Neutrophil (primary cell): ENCODE measurements at regions not wholly inside any gene's neighbourhood (a gene's known extent, or its start where the extent isn't known, plus 50 kb on each side); places are given as distances from the start of the nearest gene placed in this dataset.

Experiments
- H3K27ac ChIP-seq: fragments of 200-600 bp; sonication (generic); 2 replicates; pipeline ENCODE4 v1.5.1; 2016; ENCODE audit warnings: mild to moderate bottlenecking, moderate library complexity
- H3K27me3 ChIP-seq: fragments of 200-600 bp; sonication (generic); 2 replicates; pipeline ENCODE4 v1.6.0; 2016; ENCODE audit warnings: mild to moderate bottlenecking
- H3K36me3 ChIP-seq: fragments of 200-600 bp; sonication (generic); 2 replicates; pipeline ENCODE4 v1.5.1; 2017
- H3K4me1 ChIP-seq, 2 experiments: fragments of 200-600 bp in 1 of 2; sonication (generic) in 1 of 2; 1 replicate in 1 of 2; 2 replicates in 1 of 2; pipeline versions ENCODE4 v1.5.1 to v1.6.1; 2013 to 2016; ENCODE audit warnings: low read depth in 1 of 2, low read length in 1 of 2, mild to moderate bottlenecking in 1 of 2, moderate library complexity in 1 of 2; ENCODE audit not compliant: control insufficient read depth in 1 of 2, insufficient read depth in 1 of 2
- H3K4me3 ChIP-seq, 2 experiments: fragments of 200-600 bp in 1 of 2; sonication (generic) in 1 of 2; 1 replicate in 1 of 2; 2 replicates in 1 of 2; pipeline ENCODE4 v1.5.1; 2013 to 2016; ENCODE audit warnings: low read depth in 1 of 2, low read length in 1 of 2, mild to moderate bottlenecking in 1 of 2, moderate library complexity in 1 of 2
- H3K9me3 ChIP-seq: fragments of 200-600 bp; sonication (generic); 2 replicates; pipeline ENCODE4 v1.5.1; 2016
- CTCF ChIP-seq: fragments of 200-600 bp; sonication (generic); IDR thresholded peaks from 2 replicates; pipeline ENCODE4 v1.5.1; 2016; ENCODE audit warnings: antibody characterized with exemption

DNA sequence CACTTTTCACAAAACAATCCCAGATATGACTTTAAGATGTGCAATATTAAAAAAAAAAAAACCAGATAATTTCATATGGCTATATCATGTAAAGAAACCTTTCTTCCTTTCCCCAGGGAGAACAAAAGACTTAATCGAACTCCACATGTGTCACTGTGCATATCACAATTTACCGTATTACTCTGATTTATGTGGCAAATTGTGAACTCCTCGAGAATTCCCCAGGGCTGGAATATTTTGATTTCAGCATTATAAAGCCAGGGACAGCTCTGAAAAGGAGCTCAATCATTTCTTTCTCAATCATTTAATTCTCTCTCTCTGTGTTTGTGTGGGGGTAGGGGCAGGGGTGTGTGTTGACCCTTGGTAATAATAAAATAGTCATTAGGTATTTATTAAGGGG is 165.8 kb downstream of the TDRD15 start:
- Histone ChIP-seq H3K9me3 (no peaks in the 10 kb centered on the region), H3K4me1 (no peaks in the 10 kb centered on the region), H3K36me3 (no peaks in the 10 kb centered on the region), H3K27me3 (no peaks in the 10 kb centered on the region), H3K4me3 (no peak overlapping the region), H3K27ac (no peak overlapping the region)
- TF ChIP-seq CTCF = no peak

- no peaks in the 10 kb centered on the region for H3K27me3 ChIP-seq
- no peaks in the 10 kb centered on the region for H3K4me1 ChIP-seq
- TF ChIP-seq CTCF = no peak
- no peaks in the 10 kb centered on the region for H3K9me3 ChIP-seq
- H3K27ac ChIP-seq = no peak overlapping the region
- H3K4me3 ChIP-seq = no peak overlapping the region
- H3K36me3 ChIP-seq = no peaks in the 10 kb centered on the region
Observed at GRCh38 chr2:21289989-21290388, 166.2 kb downstream of the TDRD15 start.

- no peak for TF ChIP-seq CTCF
- Histone ChIP-seq H3K27me3 (no peaks in the 10 kb centered on the region), H3K36me3 (no peaks in the 10 kb centered on the region), H3K9me3 (no peaks in the 10 kb centered on the region), H3K4me1 (no peaks in the 10 kb centered on the region), H3K27ac (no peak overlapping the region), H3K4me3 (no peak overlapping the region)
Observed at GRCh38 chr2:21291426-21291825, 167.7 kb downstream of the TDRD15 start.

- H3K27me3 ChIP-seq = no peaks in the 10 kb centered on the region
- H3K4me3 ChIP-seq = no peak overlapping the region
- H3K27ac ChIP-seq = no peak overlapping the region
- no peaks in the 10 kb centered on the region for H3K9me3 ChIP-seq
- no peaks in the 10 kb centered on the region for H3K4me1 ChIP-seq
- no peaks in the 10 kb centered on the region for H3K36me3 ChIP-seq
- no peak for TF ChIP-seq CTCF
Observed at GRCh38 chr2:21294446-21294845, 170.7 kb downstream of the TDRD15 start.

GRCh38 chr2:21299411-21299810 is 175.6 kb downstream of the TDRD15 start:
- Histone ChIP-seq H3K4me3 (no peak overlapping the region), H3K9me3 (no peaks in the 10 kb centered on the region), H3K36me3 (no peaks in the 10 kb centered on the region), H3K4me1 (no peaks in the 10 kb centered on the region), H3K27ac (no peak overlapping the region), H3K27me3 (no peaks in the 10 kb centered on the region)
- no peak for TF ChIP-seq CTCF

DNA sequence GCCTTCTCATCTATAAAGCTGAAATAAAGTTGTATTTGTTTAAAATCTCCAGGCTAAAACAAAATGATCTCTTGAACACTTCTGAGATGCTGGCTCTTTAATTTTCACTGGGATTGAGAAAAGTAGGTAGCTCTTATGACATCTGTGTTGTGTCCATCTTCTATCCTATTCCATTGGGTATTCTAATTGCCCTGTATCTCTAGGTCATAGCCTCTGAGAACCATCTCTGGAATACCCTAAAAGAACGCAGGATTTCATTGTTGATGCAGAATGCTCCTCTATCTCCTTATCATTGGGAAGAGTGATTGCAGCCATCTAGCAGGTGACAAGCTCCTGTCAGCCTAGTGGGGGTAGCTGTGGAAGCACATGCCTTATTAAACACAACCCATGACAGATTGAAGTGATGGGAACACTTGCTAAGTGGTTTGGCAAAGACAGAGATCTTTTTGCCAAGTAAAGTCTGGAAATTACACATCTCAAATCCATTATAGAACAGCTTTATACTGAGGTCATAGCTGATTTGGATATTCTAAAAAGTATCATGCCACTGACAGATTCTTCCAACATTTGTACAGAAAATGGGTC is 178.2 kb downstream of the TDRD15 start:
- Histone ChIP-seq H3K27me3 (no peaks in the 10 kb centered on the region), H3K27ac (no peak overlapping the region), H3K9me3 (no peaks in the 10 kb centered on the region), H3K4me3 (no peak overlapping the region), H3K4me1 (no peaks in the 10 kb centered on the region), H3K36me3 (no peaks in the 10 kb centered on the region)
- TF ChIP-seq CTCF = no peak
